A549 (cell line): ENCODE measurements at regions not wholly inside any gene's neighbourhood (a gene's known extent, or its start where the extent isn't known, plus 50 kb on each side); places are given as distances from the start of the nearest gene placed in this dataset.

Experiments used
- ATAC-seq, 2 experiments: fragments of 200-7000 bp in 1 of 2; fragments of >200 bp in 1 of 2; cut with Nextera tagmentation in 1 of 2; cut with Tn5 transposase in 1 of 2; 3 replicates each; pipeline versions ENCODE4 v1.8.0 to v1.9.1; 2018 to 2020; ENCODE audit warnings: mild to moderate bottlenecking in 1 of 2, moderate library complexity in 1 of 2
- CTCF ChIA-PET: fragments of 300-600 bp; sonication (Branson Sonifier 250); formaldehyde crosslinking; extraction: SDS; loops from one replicate; lab custom pipeline; 2021; ENCODE audit warnings: antibody characterized with exemption, inconsistent platforms; lab: Yijun Ruan, JAX
- POLR2A ChIA-PET: fragments of 350-600 bp; formaldehyde crosslinking; extraction: SDS; loops from one replicate; lab custom pipeline; 2021; ENCODE audit warnings: antibody characterized with exemption, inconsistent platforms; lab: Yijun Ruan, JAX
- DNase-seq, 2 experiments: peaks; one replicate each; pipeline versions ENCODE4 v3.0.0 to v3.0.0-alpha.2; 2011 to 2016; ENCODE audit warnings: low read depth in 1 of 2, low spot score in 1 of 2
- FAIRE-seq: peaks from 2 replicates; lab custom pipeline; 2011; peaks lifted over from hg19 to GRCh38; lab: Jason Lieb, UNC
- H3K27ac ChIP-seq, 2 experiments: fragments of >200 bp; sonication (Bioruptor Twin); formaldehyde crosslinking; 3 replicates each; pipeline ENCODE4 v1.5.1; 2016 to 2017
- H3K4me1 ChIP-seq: fragments of >200 bp; sonication (Bioruptor Twin); formaldehyde crosslinking; 3 replicates; pipeline ENCODE4 v1.6.1; 2016
- H3K4me2 ChIP-seq: fragments of >200 bp; sonication (Bioruptor Twin); formaldehyde crosslinking; 3 replicates; pipeline ENCODE4 v1.6.1; 2016
- H3K4me3 ChIP-seq: fragments of >200 bp; sonication (Bioruptor Twin); formaldehyde crosslinking; 3 replicates; pipeline ENCODE4 v1.5.1; 2016
- H3K9me3 ChIP-seq: fragments of >200 bp; sonication (Bioruptor Twin); formaldehyde crosslinking; 3 replicates; pipeline ENCODE4 v1.6.1; 2016
- BHLHE40 ChIP-seq: IDR thresholded peaks from 2 replicates; pipeline ENCODE4 v1.6.1; 2012; ENCODE audit warnings: low read depth, low read length, inconsistent platforms
- CEBPB ChIP-seq, 2 experiments: fragments of >200 bp in 1 of 2; sonication (Bioruptor Twin) in 1 of 2; formaldehyde crosslinking in 1 of 2; IDR thresholded peaks; 2 replicates each; pipeline ENCODE4 v1.6.1; 2012 to 2016
- CHD2 ChIP-seq: fragments of 150-350 bp; IDR thresholded peaks from 2 replicates; pipeline ENCODE4 v1.6.1; 2014; ENCODE audit warnings: low read length; ENCODE audit not compliant: partially characterized antibody
- CTCF ChIP-seq: fragments of >200 bp; sonication (Bioruptor Twin); formaldehyde crosslinking; IDR thresholded peaks from 3 replicates; pipeline ENCODE4 v1.5.1; 2016
- EHMT2 ChIP-seq: fragments of 200-600 bp; sonication (generic); IDR thresholded peaks from 2 replicates; pipeline ENCODE4 v1.6.1; 2016; ENCODE audit warnings: antibody characterized with exemption, low read depth, mild to moderate bottlenecking, moderate library complexity
- ELK1 ChIP-seq: fragments of 150-350 bp; IDR thresholded peaks from 2 replicates; pipeline ENCODE4 v1.6.1; 2014; ENCODE audit warnings: low read depth, mild to moderate bottlenecking, low read length
- FOSB ChIP-seq: fragments of 250-450 bp; sonication (Bioruptor Pico); IDR thresholded peaks from 2 replicates; pipeline ENCODE4 v1.5.0; 2020; ENCODE audit warnings: mild to moderate bottlenecking, moderate library complexity
- FOSL2 ChIP-seq, 2 experiments: fragments of 450-650 bp in 1 of 2; fragments of >200 bp in 1 of 2; sonication (Bioruptor Twin) in 1 of 2; formaldehyde crosslinking; IDR thresholded peaks; 2 replicates each; pipeline versions ENCODE4 v1.5.0 to v1.6.1; 2016 to 2020; ENCODE audit warnings: mild to moderate bottlenecking in 1 of 2, moderate library complexity in 1 of 2
- GATA3 ChIP-seq: IDR thresholded peaks from 2 replicates; pipeline ENCODE4 v1.6.1; 2012; ENCODE audit warnings: borderline replicate concordance
- HEYL ChIP-seq: fragments of 250-450 bp; sonication (Bioruptor Pico); IDR thresholded peaks from 2 replicates; pipeline ENCODE4 v1.8.0; 2021; ENCODE audit warnings: mild to moderate bottlenecking, moderate library complexity
- KDM5A ChIP-seq: fragments of 200-600 bp; sonication (generic); IDR thresholded peaks from 2 replicates; pipeline ENCODE4 v1.6.1; 2016; ENCODE audit warnings: antibody characterized with exemption, mild to moderate bottlenecking
- RAD21 ChIP-seq, 2 experiments: fragments of >200 bp in 1 of 2; sonication (Bioruptor Twin) in 1 of 2; formaldehyde crosslinking in 1 of 2; IDR thresholded peaks in 1 of 2; conservative IDR thresholded peaks in 1 of 2; 2 replicates in 1 of 2; 3 replicates in 1 of 2; pipeline ENCODE4 v1.6.1; 2012 to 2018; ENCODE audit warnings: inconsistent platforms in 1 of 2
- SMC3 ChIP-seq: fragments of >200 bp; sonication (Bioruptor Twin); formaldehyde crosslinking; IDR thresholded peaks from 3 replicates; pipeline ENCODE4 v1.6.1; 2018; ENCODE audit warnings: inconsistent platforms
- SREBF2 ChIP-seq: fragments of 450-650 bp; IDR thresholded peaks from 2 replicates; pipeline ENCODE4 v1.6.1; 2014; ENCODE audit warnings: mild to moderate bottlenecking, moderate library complexity
- TFCP2L1 ChIP-seq: fragments of 250-450 bp; sonication (Bioruptor Pico); IDR thresholded peaks from 2 replicates; pipeline ENCODE4 v1.5.0; 2021; ENCODE audit warnings: mild to moderate bottlenecking
- ZC3H11A ChIP-seq: fragments of 450-650 bp; IDR thresholded peaks from 2 replicates; pipeline ENCODE4 v1.6.1; 2014; ENCODE audit warnings: antibody characterized with exemption, mild to moderate bottlenecking
- WGBS: methylation state at CpG from one replicate; pipeline ENCODE4 v1.1.6; 2017; ENCODE audit errors: missing lambda C conversion rate; 5-methylcytosine and 5-hydroxymethylcytosine counted together

GRCh38 chr15:29937956-29938355, 115.7 kb upstream of the TJP1 start:
- Histone ChIP-seq H3K4me2 (peak overlapping the region; percentile 35), H3K4me1 (peaks cover 61% of the 10 kb centered on the region), H3K9me3 (no peaks in the 10 kb centered on the region), H3K27ac (peak overlapping the region in 1 of 2 experiments; percentile 24; a peak in 2 of 6 replicates), H3K4me3 (no peak overlapping the region)
- no peak for DNase-seq
- peak; percentile 95 for FAIRE-seq
- WGBS, result 29% methylated on average over 2 of the region's 2 CpGs
- ChIA-PET CTCF (interaction anchor here (1.3 to 6.5 kb wide), 3 partner anchors 9 to 188 kb away, joined by 3 to 47 read pairs (median 6); no protein-coding TSS in a partner anchor), POLR2A (no interaction called here)
- ATAC-seq, result no peak
- TF ChIP-seq FOSL2 (IDR thresholded peaks at IDR 0.05), result 0 out of 2 replicates have a peak, but pooled peaks have one; percentile 10
- no peak for TF ChIP-seq FOSL2 (CRISPR knock-in tag; IDR thresholded peaks at IDR 0.05)
- no peak for TF ChIP-seq KDM5A

DNA sequence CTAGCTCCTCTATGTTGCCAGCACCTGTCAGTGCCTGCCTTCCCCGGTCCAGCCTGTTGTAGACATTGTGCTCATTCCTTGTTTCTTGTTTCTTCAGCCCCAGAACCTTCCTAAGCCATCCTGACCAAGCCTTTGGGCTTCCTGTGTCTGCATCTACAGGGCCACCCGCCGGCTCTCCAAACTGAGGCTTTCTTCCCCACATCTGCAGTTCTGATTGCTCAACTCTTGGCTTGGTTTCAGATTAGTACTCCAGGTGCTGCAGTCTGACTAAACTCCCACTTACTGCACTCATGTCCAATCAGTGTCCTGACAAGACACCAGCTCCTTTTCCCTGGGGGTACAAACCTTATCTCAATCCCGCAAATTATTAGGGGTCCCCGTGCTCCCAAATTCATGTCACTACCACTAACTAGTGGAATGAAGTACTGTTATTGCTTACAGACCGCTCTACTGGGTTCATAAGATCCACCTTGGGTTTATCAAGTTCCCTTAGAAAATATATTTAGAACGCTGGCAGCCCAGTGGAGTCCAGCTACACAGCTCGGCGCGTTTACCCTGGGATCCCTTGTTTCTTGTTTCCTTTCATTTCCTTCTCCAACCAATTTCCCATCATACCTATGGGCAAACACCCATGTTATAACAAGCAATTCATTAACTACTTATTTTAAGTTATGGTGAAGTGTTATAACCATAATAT, 114.2 kb upstream of the TJP1 start:
- DNase-seq (no peak), FAIRE-seq (no peak), ATAC-seq (no peak)
- TF ChIP-seq SREBF2 (no peak), CEBPB (IDR thresholded peaks at IDR 0.05) (peak; percentile 60 to 72; a peak in 3 of 4 replicates)
- Histone ChIP-seq H3K27ac (peak overlapping the region in 1 of 2 experiments; percentile 76; a peak in 4 of 6 replicates), H3K4me2 (peak overlapping the region; percentile 1; the same call in 1 of the 3 replicates), H3K4me1 (peaks cover 66% of the 10 kb centered on the region), H3K9me3 (no peaks in the 10 kb centered on the region), H3K4me3 (no peak overlapping the region)
- ChIA-PET CTCF (interaction anchor here (0.9 kb wide), 1 partner anchor 11 kb away, joined by 7 read pairs; no protein-coding TSS in a partner anchor), POLR2A (no interaction called here)
- WGBS, result 93% methylated on average over 10 of the region's 10 CpGs

DNA sequence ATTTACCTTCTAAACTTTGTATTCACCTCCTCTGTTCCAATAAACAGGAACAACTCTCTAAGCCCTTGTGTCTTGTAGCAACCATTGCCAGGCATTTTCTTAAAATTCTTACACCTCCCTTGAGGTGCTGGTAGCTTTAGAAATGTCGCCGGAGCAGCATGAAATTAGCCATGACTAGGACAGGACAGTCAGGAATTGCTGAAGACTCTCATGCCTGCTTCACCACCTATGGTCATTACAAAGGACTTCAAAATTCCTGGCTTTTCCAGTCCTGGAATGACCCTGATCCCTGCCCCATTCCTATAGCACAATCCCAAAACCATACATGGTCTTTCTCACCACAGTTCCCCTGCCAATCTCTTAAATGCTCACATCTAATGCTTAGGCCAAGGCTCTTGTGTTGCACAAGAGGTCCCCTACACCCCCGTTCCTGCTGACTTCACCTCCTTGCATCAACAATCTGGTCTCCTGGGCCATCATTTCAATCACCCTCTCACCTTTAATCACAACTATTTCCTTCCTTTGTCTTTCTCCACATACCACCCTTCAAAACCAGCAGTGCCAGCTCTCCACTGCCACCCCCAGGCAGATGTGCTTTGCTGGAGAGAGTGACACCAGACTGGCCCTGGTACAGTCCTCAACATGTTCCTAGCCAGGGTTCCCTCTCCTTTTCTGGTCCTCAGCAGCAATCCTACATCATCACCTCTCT, 113.2 kb upstream of the TJP1 start:
- H3K9me3 ChIP-seq, result no peaks in the 10 kb centered on the region
- ChIA-PET CTCF (interaction anchor here (0.8 to 2.8 kb wide), 4 partner anchors 10 to 279 kb away, joined by 3 to 13 read pairs (median 4); no protein-coding TSS in a partner anchor), POLR2A (no interaction called here)
- ATAC-seq (peak in 1 of 2 experiments; percentile 82; a peak in 3 of 6 replicates), DNase-seq (peak in 1 of 2 experiments; percentile 51), FAIRE-seq (peak; percentile 88)
- H3K4me1 ChIP-seq, result peaks cover 66% of the 10 kb centered on the region
- H3K4me3 ChIP-seq, result no peak overlapping the region
- TF ChIP-seq GATA3 (no peak), FOSB (CRISPR knock-in tag) (no peak), SMC3 (peak; percentile 29; the same call in 1 of the 3 replicates), TFCP2L1 (CRISPR knock-in tag) (no peak), ELK1 (no peak), CEBPB (IDR thresholded peaks at IDR 0.05) (peak in 1 of 2 experiments; percentile 42; a peak in 1 of 4 replicates), EHMT2 (no peak), CTCF (peak; percentile 26; the same call in 1 of the 3 replicates), CHD2 (no peak), RAD21 (conservative IDR thresholded peaks at IDR 0.05 in 1 of 2, IDR thresholded peaks at IDR 0.05 in 1 of 2) (peak; percentile 39 to 74; a peak in 3 of 5 replicates), BHLHE40 (no peak), ZC3H11A (no peak), HEYL (CRISPR knock-in tag) (no peak)
- peak overlapping the region; percentile 63 for H3K4me2 ChIP-seq
- H3K27ac ChIP-seq, result peak overlapping the region; percentile 15 to 76
- 89% methylated on average over 3 of the region's 3 CpGs for WGBS
